Stimulated activated CD4-positive, alpha-beta T cell treated with anti-CD3 and anti-CD28 coated beads, Interleukin-12 subunit alpha, Interleukin-12 subunit beta, amount 100 ng/mL, for 4 hours (primary cell): ENCODE measurements at regions not wholly inside any gene's neighbourhood (a gene's known extent, or its start where the extent isn't known, plus 50 kb on each side); places are given as distances from the start of the nearest gene placed in this dataset.
"Not testable (repeated sequence)": the region's sequence is repeated elsewhere in the genome, so short reads cannot be mapped to it uniquely, and the experiment has no call there.

Experiments
- DNase-seq: peaks from one replicate; pipeline ENCODE4 v3.0.0-alpha.2; 2020

DNA sequence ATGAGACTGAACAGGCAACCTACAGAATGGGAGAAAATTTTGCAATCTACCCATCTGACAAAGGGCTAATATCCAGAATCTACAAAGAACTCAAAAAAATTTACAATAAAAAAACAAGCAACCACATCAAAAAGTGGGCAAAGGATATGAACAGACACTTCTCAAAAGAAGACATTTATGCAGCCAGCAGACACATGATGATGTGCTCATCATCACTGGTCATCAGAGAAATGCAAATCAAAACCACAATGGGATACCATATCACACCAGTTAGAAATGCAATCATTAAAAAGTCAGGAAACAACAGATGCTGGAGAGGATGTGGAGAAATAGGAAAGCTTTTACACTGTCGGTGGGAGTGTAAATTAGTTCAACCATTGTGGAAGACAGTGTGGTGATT lies 51.7 kb upstream of the PAXBP1 start:
- not testable (repeated sequence) for DNase-seq

GRCh38 chr21:32824950-32825349 lies 53.4 kb upstream of the PAXBP1 start:
- no peak for DNase-seq

- DNase-seq = no peak
Observed at GRCh38 chr21:32826329-32827167, 55.0 kb upstream of the PAXBP1 start.

DNA sequence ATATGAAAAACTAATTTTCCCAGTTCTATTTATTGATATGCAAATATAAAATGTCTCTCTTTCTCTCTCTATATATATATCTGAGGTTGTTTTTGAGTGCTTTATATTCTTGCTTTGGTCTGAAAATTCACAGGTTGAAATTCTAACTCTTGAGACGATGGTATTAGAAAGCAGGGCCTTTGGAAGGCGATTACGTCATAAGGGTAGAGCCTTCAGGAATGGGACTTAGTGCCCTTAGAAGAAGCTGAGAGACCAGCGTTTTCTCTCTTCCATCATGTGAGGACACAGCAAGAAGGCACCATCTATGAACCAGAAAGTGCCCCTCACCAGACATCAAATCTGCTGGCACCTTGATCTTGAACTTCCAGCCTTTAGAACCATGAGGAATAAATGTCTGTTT lies 57.4 kb upstream of the PAXBP1 start:
- DNase-seq = no peak

DNA sequence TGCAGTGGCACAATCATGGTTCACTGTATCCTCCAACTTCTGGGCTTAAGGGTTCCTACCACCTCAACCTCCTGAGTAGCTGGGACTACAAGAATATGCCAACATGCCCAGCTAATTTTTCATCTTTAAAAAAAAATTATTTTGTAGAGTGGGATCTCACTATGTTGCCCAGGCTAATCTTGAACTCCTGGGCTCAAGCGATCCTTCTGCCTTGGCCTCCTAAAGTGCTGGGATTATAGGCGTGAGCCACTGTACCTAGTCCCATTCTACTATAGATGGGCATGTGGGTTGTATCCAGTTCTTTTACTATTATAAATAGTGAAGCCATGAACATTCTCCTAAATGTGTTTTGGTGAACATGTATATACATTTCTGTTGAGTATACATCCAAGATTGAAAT lies 57.9 kb upstream of the PAXBP1 start:
- DNase-seq = no peak

DNA sequence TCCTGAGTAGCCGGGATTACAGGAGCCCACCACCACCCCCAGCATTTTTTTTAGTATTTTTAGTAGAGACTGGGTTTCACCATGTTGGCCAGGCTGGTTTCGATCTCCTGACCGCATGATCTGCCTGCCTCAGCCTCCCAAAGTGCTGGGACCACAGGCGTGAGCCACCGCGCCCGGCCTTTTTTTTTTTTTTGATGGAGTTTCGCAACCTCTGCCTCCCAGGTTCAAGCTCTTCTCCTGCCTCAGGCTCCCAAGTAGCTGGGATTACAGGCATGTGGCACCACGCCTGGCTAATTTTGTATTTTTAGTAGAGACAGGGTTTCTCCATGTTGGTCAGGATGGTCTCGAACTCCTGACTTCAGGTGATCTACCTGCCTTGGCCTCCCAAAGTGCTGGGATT lies 60.2 kb upstream of the PAXBP1 start:
- DNase-seq = not testable (repeated sequence)

DNA sequence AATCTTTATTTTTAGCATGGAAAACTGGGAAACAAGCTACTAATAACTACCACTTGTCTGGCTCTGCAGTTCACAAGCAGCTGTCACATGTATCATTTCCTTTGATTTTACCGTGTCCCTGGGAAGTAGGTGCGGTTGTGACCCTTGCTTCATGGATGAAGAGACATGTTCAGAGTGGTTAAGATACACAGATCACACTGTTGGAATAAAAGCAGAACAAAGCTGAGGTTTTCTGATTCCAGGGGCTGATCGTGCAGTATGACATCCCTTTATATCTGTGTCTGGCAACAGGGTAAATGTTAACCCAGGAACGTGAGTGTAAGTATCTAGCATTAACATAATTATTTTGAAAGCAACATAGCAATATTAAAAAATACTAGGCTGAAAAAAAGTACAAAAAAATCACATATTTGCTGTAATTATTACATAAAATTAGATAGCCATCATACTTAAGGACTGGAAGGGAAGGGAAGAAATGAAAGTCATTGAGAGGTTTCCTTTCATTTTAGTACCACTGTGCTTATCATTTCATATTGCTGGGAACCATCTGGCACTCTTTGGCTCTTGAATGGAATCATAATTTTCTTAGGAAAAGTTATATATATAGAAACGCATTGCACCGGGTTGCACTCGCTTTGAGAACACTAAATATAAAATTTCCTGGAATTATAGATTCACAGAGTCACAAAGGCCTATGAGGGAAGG lies 62.8 kb upstream of the PAXBP1 start:
- DNase-seq = no peak

GRCh38 chr21:32834916-32835235 lies 63.3 kb upstream of the PAXBP1 start:
- no peak for DNase-seq

- no peak for DNase-seq
Observed at GRCh38 chr21:32842146-32842545, 70.6 kb upstream of the PAXBP1 start.

DNA sequence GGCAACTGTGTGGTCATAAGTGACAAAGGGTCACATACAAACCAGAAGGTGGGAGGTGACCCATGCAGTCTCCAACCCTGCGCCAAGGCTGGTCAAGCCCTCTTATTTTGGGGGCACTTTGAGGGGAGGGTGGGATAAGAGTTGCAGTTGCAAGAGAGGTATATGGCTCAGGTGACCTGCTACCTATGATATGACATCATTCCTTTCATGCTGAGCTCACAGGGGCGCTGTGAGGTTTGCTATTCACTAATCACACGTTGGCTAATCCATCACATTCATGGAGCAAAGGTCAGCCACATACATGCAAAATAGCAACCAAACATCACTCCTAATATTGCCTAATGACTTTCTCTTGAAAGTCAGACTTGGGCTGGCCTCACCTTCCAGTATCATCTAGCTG lies 72.0 kb upstream of the PAXBP1 start:
- no peak for DNase-seq

DNA sequence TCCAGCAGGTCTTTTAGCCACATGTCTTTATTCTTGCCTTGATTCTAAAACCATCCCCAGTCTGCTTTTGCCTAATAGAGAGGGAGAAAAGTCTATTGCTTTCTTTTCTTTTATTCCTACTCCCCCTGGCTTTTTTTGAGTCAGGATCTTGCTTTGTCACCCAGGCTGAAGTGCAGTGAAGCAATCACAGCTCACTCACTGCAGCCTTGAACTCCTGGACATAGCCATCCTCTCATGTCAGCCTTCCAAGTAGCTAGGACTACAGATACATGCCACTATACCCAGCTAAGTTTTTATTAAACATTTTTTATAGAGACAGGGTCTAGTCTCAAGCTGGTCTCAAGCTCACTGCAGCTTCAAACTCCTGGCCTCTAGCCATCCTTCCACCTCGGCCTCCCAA lies 72.5 kb upstream of the PAXBP1 start:
- DNase-seq = no peak

GRCh38 chr21:32844653-32845436 lies 73.3 kb upstream of the PAXBP1 start:
- DNase-seq = no peak

- DNase-seq = no peak
Observed at GRCh38 chr21:32858628-32859027, 87.1 kb upstream of the PAXBP1 start.

GRCh38 chr21:32860399-32860798 lies 88.8 kb upstream of the PAXBP1 start:
- no peak for DNase-seq

DNA sequence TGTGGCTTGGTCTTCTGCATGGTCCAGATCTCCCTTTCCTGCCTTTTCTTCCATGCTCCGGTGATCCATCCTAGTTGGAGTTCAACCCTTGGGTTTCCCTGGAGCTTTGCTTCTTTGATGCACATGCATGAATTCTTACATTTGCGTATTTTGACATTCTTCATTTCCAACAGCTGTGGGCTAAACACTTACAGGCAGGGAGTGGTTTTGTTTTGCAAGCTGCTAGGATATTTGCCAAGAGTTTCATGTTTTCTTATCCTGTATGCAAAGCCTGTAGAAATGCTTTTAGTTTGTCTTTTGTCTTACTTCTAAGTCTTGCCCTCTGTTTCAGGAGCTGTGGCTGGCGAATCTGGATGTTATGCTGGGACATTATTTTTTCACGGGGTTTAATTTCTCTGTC lies 90.3 kb upstream of the PAXBP1 start:
- DNase-seq = no peak

- no peak for DNase-seq
Observed at GRCh38 chr21:32867597-32867996, 96.0 kb upstream of the PAXBP1 start.

GRCh38 chr21:32868631-32869454 lies 97.3 kb upstream of the PAXBP1 start:
- no peak for DNase-seq

DNA sequence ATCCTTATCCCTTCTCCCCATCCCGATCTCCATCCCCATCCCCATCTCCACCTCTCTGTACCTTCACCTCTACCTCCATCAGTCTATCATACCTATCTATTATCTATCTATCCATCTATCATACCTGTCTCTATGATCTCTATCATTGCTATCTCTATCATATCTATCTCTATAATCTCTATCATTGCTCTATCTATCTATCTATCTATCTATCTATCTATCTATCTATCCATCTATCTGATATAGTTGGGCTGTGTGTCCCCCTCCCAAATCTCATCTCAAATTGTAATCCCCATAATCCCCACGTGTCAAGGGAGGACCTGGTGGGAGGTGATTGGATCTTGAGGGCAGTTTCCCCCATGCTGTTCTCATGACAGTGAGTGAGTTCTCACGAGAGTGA lies 97.9 kb upstream of the PAXBP1 start:
- DNase-seq = no peak

GRCh38 chr21:32876426-32876825 lies 104.9 kb upstream of the PAXBP1 start:
- DNase-seq = no peak

- DNase-seq = not testable (repeated sequence)
Observed at GRCh38 chr21:32877888-32878287, 106.3 kb upstream of the PAXBP1 start.

DNA sequence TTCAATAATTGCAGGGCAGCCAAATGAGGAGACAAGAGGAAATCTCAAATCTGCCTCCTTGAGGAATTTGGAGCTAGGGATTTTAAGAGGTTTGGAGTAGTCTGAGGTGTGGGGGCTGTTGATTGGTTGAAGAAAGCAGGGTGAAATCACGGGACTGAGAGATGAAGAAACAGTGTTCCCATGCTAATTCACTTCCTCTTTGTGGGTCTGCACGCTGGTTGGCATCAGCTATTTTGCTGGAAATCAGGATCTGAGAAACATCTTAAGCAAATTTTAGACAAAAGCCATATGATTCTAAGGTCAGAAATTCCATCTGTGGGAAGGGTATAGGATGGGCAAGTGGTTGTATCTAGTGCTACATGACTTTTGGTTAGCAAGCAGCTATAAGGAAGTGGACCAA lies 107.1 kb upstream of the PAXBP1 start:
- DNase-seq = no peak

- DNase-seq = no peak
Observed at GRCh38 chr21:32881458-32881857, 109.9 kb upstream of the PAXBP1 start.

GRCh38 chr21:32884062-32884461 lies 112.5 kb upstream of the PAXBP1 start:
- no peak for DNase-seq
